GM12878 (cell line): ENCODE measurements at regions not wholly inside any gene's neighbourhood (a gene's known extent, or its start where the extent isn't known, plus 50 kb on each side); places are given as distances from the start of the nearest gene placed in this dataset.

Experiments
- ATAC-seq: fragments of 200-7000 bp; cut with Tn5 transposase; 3 replicates; pipeline ENCODE4 v1.9.1; 2020; ENCODE audit warnings: mild to moderate bottlenecking, moderate library complexity
- BruUV-seq: library from RNA; stranded (reverse); fragments of 400-500 nt; replicated peaks from 2 replicates; lab custom pipeline; 2021; lab: Mats Ljungman, UMichigan
- CTCF ChIA-PET: fragments of 300-600 bp; sonication (Branson Sonifier 250); formaldehyde crosslinking; extraction: SDS; loops from one replicate; lab custom pipeline; 2021; ENCODE audit warnings: inconsistent platforms; lab: Yijun Ruan, JAX
- POLR2A ChIA-PET: fragments of 350-600 bp; formaldehyde crosslinking; extraction: SDS; loops from one replicate; lab custom pipeline; 2021; ENCODE audit warnings: inconsistent platforms; lab: Charles Lee
- RAD21 ChIA-PET: fragments of 300-600 bp; sonication (Branson Sonifier 250); formaldehyde crosslinking; loops from one replicate; lab custom pipeline; 2023; ENCODE audit warnings: antibody characterized with exemption; ENCODE audit not compliant: unreplicated experiment; lab: Charles Lee
- SMC1A ChIA-PET: fragments of 300-600 bp; sonication (Branson Sonifier 250); formaldehyde crosslinking; loops from one replicate; lab custom pipeline; 2023; ENCODE audit not compliant: unreplicated experiment, uncharacterized antibody; lab: Charles Lee
- DNase-seq: peaks from one replicate; pipeline ENCODE4 v3.0.0-alpha.2; 2011; ENCODE audit warnings: low read depth, low spot score
- FAIRE-seq: peaks from 3 replicates; lab custom pipeline; 2011; peaks lifted over from hg19 to GRCh38; lab: Jason Lieb, UNC
- H2AFZ ChIP-seq: 2 replicates; pipeline ENCODE4 v1.6.0; 2011; ENCODE audit warnings: low read depth, low read length, control low read depth; ENCODE audit not compliant: control insufficient read depth
- H3K27ac ChIP-seq: 2 replicates; pipeline ENCODE4 v1.5.1; 2011; ENCODE audit warnings: control low read depth; ENCODE audit not compliant: control insufficient read depth, insufficient read depth
- H3K27me3 ChIP-seq, 2 experiments: replicated peaks in 1 of 2; 2 replicates each; pipeline versions ENCODE4 v1.6.0 to v1.6.1; 2011; ENCODE audit warnings: low read length in 1 of 2; ENCODE audit not compliant: control insufficient read depth in 2 of 2, insufficient read depth in 2 of 2
- H3K36me3 ChIP-seq, 2 experiments: 2 replicates each; pipeline ENCODE4 v1.5.1; 2011; ENCODE audit warnings: low read length in 1 of 2; ENCODE audit not compliant: control insufficient read depth in 2 of 2, insufficient read depth in 2 of 2
- H3K4me1 ChIP-seq: 2 replicates; pipeline ENCODE4 v1.6.1; 2011; ENCODE audit warnings: mild to moderate bottlenecking, low read length, moderate library complexity, mixed read lengths; ENCODE audit not compliant: control insufficient read depth, insufficient read depth
- H3K4me2 ChIP-seq: 2 replicates; pipeline ENCODE4 v1.6.0; 2011; ENCODE audit warnings: control low read depth; ENCODE audit not compliant: control insufficient read depth, insufficient read depth
- H3K4me3 ChIP-seq: fragments of 200-600 bp; sonication (generic); 2 replicates; pipeline ENCODE4 v1.5.1; 2016
- H3K79me2 ChIP-seq: 2 replicates; pipeline ENCODE4 v1.6.0; 2011; ENCODE audit warnings: low read length; ENCODE audit not compliant: control insufficient read depth, insufficient read depth
- H3K9ac ChIP-seq: 2 replicates; pipeline ENCODE4 v1.8.0; 2011; ENCODE audit warnings: low read length, control low read depth, mixed read lengths; ENCODE audit not compliant: control insufficient read depth, insufficient read depth
- H3K9me3 ChIP-seq: replicated peaks from 3 replicates; pipeline ENCODE4 v1.5.1; 2011; ENCODE audit warnings: mild to moderate bottlenecking, low read length; ENCODE audit not compliant: control insufficient read depth, insufficient read depth
- H4K20me1 ChIP-seq: 2 replicates; pipeline ENCODE4 v1.6.0; 2011; ENCODE audit not compliant: control insufficient read depth, insufficient read depth
- CBX3 ChIP-seq: fragments of 200-600 bp; sonication (generic); IDR thresholded peaks from 2 replicates; pipeline ENCODE4 v1.6.1; 2016; ENCODE audit warnings: low read depth, borderline replicate concordance
- CHD1 ChIP-seq: IDR thresholded peaks from 2 replicates; pipeline ENCODE4 v1.6.1; 2012; ENCODE audit warnings: low read depth, low read length, improper control_type of control experiment
- HDAC6 ChIP-seq: fragments of 200-600 bp; sonication (generic); IDR thresholded peaks from one replicate; pipeline ENCODE4 v1.8.0; 2017; ENCODE audit warnings: antibody characterized with exemption; ENCODE audit not compliant: unreplicated experiment
- IRF5 ChIP-seq: fragments of 450-650 bp; IDR thresholded peaks from 2 replicates; pipeline ENCODE4 v1.6.1; 2017; ENCODE audit warnings: borderline replicate concordance
- KDM1A ChIP-seq: fragments of 200-600 bp; sonication (generic); IDR thresholded peaks from 2 replicates; pipeline ENCODE4 v1.6.1; 2016; ENCODE audit warnings: borderline replicate concordance
- NFXL1 ChIP-seq: fragments of 450-650 bp; IDR thresholded peaks from 2 replicates; pipeline ENCODE4 v1.6.1; 2017; ENCODE audit warnings: antibody characterized with exemption, mild to moderate bottlenecking, borderline replicate concordance
- PAX8 ChIP-seq: fragments of 450-650 bp; IDR thresholded peaks from 2 replicates; pipeline ENCODE4 v1.6.1; 2017; ENCODE audit warnings: mild to moderate bottlenecking, moderate library complexity
- POLR2A ChIP-seq: IDR thresholded peaks from 2 replicates; pipeline ENCODE4 v1.6.1; 2011; ENCODE audit warnings: low read depth, mild to moderate bottlenecking, low read length
- RELA ChIP-seq: fragments of 450-650 bp; IDR thresholded peaks from 2 replicates; pipeline ENCODE4 v1.8.0; 2014; ENCODE audit warnings: borderline replicate concordance; ENCODE audit not compliant: partially characterized antibody
- SIN3A ChIP-seq: IDR thresholded peaks from 2 replicates; pipeline ENCODE4 v1.6.1; 2012; ENCODE audit warnings: low read depth, low read length, improper control_type of control experiment
- SMAD5 ChIP-seq: IDR thresholded peaks from 2 replicates; pipeline ENCODE4 v1.6.1; 2016; ENCODE audit warnings: antibody characterized with exemption, low read depth
- SMC3 ChIP-seq: IDR thresholded peaks from 2 replicates; pipeline ENCODE4 v1.6.1; 2011; ENCODE audit warnings: low read length, improper control_type of control experiment, borderline replicate concordance
- TCF12 ChIP-seq: IDR thresholded peaks from 2 replicates; pipeline ENCODE4 v1.6.1; 2011; ENCODE audit warnings: low read depth, mild to moderate bottlenecking, low read length
- WGBS: methylation state at CpG from one replicate; pipeline ENCODE4 v1.1.6; 2016; ENCODE audit warnings: low lambda C conversion rate; ENCODE audit not compliant: insufficient replicate concordance, insufficient coverage; ENCODE audit errors: missing lambda C conversion rate; 5-methylcytosine and 5-hydroxymethylcytosine counted together
- in situ Hi-C: fragments of 300-500 bp; cut with MboI; formaldehyde crosslinking; loops from 9 replicates; pipeline ENCODE4 v1.14.3; 2018; ENCODE audit warnings: mixed read lengths
- intact Hi-C: fragments of 100-400 bp; cut with micrococcal nuclease; formaldehyde crosslinking; loops from one replicate; pipeline ENCODE4 v1.14.2; 2022; ENCODE audit not compliant: unreplicated experiment
- TF ChIP-seq, protein P1 (sequence below): fragments of 450-650 bp; conservative IDR thresholded peaks from 2 replicates; pipeline ENCODE4 v1.6.1; 2017; ENCODE audit warnings: mild to moderate bottlenecking, moderate library complexity

DNA sequence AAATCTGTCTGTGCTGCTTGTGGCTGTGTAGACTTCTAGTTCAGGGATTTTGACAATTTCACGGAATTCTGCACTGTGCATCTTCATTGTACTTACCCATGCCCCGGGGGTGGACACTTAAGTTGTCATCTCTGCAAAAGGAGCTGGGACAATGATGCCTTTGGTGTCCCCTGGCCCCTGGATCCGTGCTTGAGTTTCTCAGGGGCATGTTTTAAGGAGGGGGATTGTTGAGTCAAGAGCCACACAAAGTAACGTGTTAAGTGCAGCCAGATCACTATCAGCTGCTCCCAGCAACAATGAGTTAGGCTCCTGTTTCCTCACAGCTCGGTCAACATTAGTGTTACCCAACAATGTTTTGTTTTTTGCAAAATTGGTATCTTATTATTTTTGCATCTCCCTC is 305.0 kb upstream of the DIO3 start (continued):
- TF ChIP-seq CHD1 (no peak), PAX8 (no peak), NFXL1 (no peak), SIN3A (no peak)

- intact Hi-C loops: no loop called here
- ChIA-PET CTCF (no interaction called here), POLR2A (no interaction called here), RAD21 (no interaction called here), SMC1A (no interaction called here)
- DNase-seq (no peak), FAIRE-seq (no peak), ATAC-seq (no peak)
- no peaks in the 10 kb centered on the region for H4K20me1 ChIP-seq
- H3K9ac ChIP-seq: no peak overlapping the region
- H3K79me2 ChIP-seq: no peaks in the 10 kb centered on the region
- H3K4me3 ChIP-seq: no peak overlapping the region
- no peaks in the 10 kb centered on the region for H3K27me3 ChIP-seq
- no peaks in the 10 kb centered on the region for H3K4me1 ChIP-seq
- in situ Hi-C loops: no loop called here
- H3K27ac ChIP-seq: no peak overlapping the region
- no peak overlapping the region for H3K4me2 ChIP-seq
- no peak overlapping the region for H2AFZ ChIP-seq
- no TSS peak for BruUV-seq
- no peaks in the 10 kb centered on the region for H3K9me3 ChIP-seq
- H3K36me3 ChIP-seq: no peaks in the 10 kb centered on the region
- TF ChIP-seq SMC3 (no peak), HDAC6 (no peak), POLR2A (no peak), KDM1A (no peak)
- WGBS: 7% methylated on average over 6 of the region's 6 CpGs
Measured at GRCh38 chr14:101257551-101257950, 303.7 kb upstream of the DIO3 start.

DNA sequence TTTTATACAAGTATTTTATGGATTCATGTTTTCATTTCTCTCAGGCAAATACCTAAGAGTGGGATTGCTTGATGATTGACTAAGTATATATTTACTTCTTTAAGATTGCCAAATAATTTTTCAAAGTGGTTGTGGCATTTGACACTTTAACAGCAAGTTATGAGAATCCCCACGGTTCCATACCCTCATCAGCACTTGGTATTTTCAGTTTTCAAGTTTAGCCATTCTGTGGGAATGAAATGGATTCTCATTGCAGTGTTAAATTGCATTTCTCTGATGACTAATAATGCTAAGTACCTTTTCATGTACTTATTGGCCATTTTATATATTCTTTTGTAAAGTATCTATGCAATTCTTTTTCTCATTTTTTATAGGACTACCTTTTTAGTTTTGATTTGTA is 301.5 kb upstream of the DIO3 start:
- ChIA-PET CTCF (no interaction called here), SMC1A (interaction anchor here (0.6 kb wide), 1 partner anchor 61 kb away, joined by 3 read pairs; no protein-coding TSS in a partner anchor), POLR2A (no interaction called here), RAD21 (no interaction called here)
- intact Hi-C loops (no loop called here), in situ Hi-C loops (no loop called here)
- WGBS: 0% methylated on average over 1 of the region's 1 CpG
- Histone ChIP-seq H3K27me3 (no peaks in the 10 kb centered on the region), H3K4me2 (no peak overlapping the region), H3K9ac (no peak overlapping the region), H3K9me3 (no peaks in the 10 kb centered on the region), H4K20me1 (no peaks in the 10 kb centered on the region), H3K4me1 (no peaks in the 10 kb centered on the region), H2AFZ (no peak overlapping the region), H3K27ac (no peak overlapping the region), H3K79me2 (no peaks in the 10 kb centered on the region), H3K4me3 (no peak overlapping the region), H3K36me3 (no peaks in the 10 kb centered on the region)
- no TSS peak for BruUV-seq
- FAIRE-seq (no peak), ATAC-seq (no peak), DNase-seq (no peak)
- no peak for TF ChIP-seq IRF5
- TF ChIP-seq, protein P1, sequence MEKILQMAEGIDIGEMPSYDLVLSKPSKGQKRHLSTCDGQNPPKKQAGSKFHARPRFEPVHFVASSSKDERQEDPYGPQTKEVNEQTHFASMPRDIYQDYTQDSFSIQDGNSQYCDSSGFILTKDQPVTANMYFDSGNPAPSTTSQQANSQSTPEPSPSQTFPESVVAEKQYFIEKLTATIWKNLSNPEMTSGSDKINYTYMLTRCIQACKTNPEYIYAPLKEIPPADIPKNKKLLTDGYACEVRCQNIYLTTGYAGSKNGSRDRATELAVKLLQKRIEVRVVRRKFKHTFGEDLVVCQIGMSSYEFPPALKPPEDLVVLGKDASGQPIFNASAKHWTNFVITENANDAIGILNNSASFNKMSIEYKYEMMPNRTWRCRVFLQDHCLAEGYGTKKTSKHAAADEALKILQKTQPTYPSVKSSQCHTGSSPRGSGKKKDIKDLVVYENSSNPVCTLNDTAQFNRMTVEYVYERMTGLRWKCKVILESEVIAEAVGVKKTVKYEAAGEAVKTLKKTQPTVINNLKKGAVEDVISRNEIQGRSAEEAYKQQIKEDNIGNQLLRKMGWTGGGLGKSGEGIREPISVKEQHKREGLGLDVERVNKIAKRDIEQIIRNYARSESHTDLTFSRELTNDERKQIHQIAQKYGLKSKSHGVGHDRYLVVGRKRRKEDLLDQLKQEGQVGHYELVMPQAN: no peak
- TF ChIP-seq SMAD5: no peak
- no peak for TF ChIP-seq RELA
- no peak for TF ChIP-seq CBX3
- no peak for TF ChIP-seq TCF12
